ENCODE measurements at regions not wholly inside any gene's neighbourhood (a gene's known extent, or its start where the extent isn't known, plus 50 kb on each side); places are given as distances from the start of the nearest gene placed in this dataset.

GRCh38 chr1:213685992-213686582 lies 301.7 kb upstream of the PROX1 start:
- intact Hi-C loops (cut with micrococcal nuclease), result no loop called here
- no TSS peak for BruUV-seq (replicated peaks)
- H3K4me1 ChIP-seq (ENCODE audit: insufficient read depth, low read length), result no peaks in the 10 kb centered on the region
- H2AFZ ChIP-seq (ENCODE audit: low read length), result no peak overlapping the region
- no peaks in the 10 kb centered on the region for H4K20me1 ChIP-seq (ENCODE audit: low read length)
- no peaks in the 10 kb centered on the region for H3K36me3 ChIP-seq (ENCODE audit: low read depth, low read length)
- H3K27ac ChIP-seq (ENCODE audit: low read length), result no peak overlapping the region
- no peaks in the 10 kb centered on the region for H3F3A ChIP-seq (ENCODE audit: low read length, unreplicated experiment)
- H3K4me2 ChIP-seq (ENCODE audit: low read length), result no peak overlapping the region
- no peak for DNase-seq
- CTCF ChIA-PET, result no interaction called here
- TF ChIP-seq CTCF (conservative IDR thresholded peaks at IDR 0.05; ENCODE audit: low read depth, low read length), result no peak
- TF ChIP-seq EZH2 (IDR thresholded peaks at IDR 0.05; ENCODE audit: low read length, unreplicated experiment), result no peak
- TF ChIP-seq EZH2phosphoT487 (IDR thresholded peaks at IDR 0.05; ENCODE audit: borderline replicate concordance, low read length), result no peak
- peaks cover 18% of the 10 kb centered on the region for H3K27me3 ChIP-seq (ENCODE audit: low read length)
- 0 out of 2 replicates have a peak, but pooled peaks cover 3% of the 10 kb centered on the region for H3K9me3 ChIP-seq (ENCODE audit: low read length)
- H3K79me2 ChIP-seq (ENCODE audit: low read length), result no peaks in the 10 kb centered on the region
- POLR2A ChIA-PET (ENCODE audit: unreplicated experiment), result no interaction called here
- no peaks in the 10 kb centered on the region for H3K9me2 ChIP-seq (replicated peaks; ENCODE audit: low read length)
- ATAC-seq, result no peak
- no peak overlapping the region for H3K9ac ChIP-seq (ENCODE audit: low read length)
- no peak overlapping the region for H3K4me3 ChIP-seq (ENCODE audit: low read length)

GRCh38 chr1:213686983-213687382 lies 300.8 kb upstream of the PROX1 start:
- POLR2A ChIA-PET (ENCODE audit: unreplicated experiment), result no interaction called here
- intact Hi-C loops (cut with micrococcal nuclease), result no loop called here
- DNase-seq, result no peak
- TF ChIP-seq CTCF (conservative IDR thresholded peaks at IDR 0.05; ENCODE audit: low read depth, low read length) (no peak), EZH2 (IDR thresholded peaks at IDR 0.05; ENCODE audit: low read length, unreplicated experiment) (no peak), EZH2phosphoT487 (IDR thresholded peaks at IDR 0.05; ENCODE audit: borderline replicate concordance, low read length) (no peak)
- H3K9me3 ChIP-seq (ENCODE audit: low read length), result 0 out of 2 replicates have a peak, but pooled peaks cover 3% of the 10 kb centered on the region
- H3F3A ChIP-seq (ENCODE audit: low read length, unreplicated experiment), result no peaks in the 10 kb centered on the region
- no peak overlapping the region for H3K4me2 ChIP-seq (ENCODE audit: low read length)
- H3K79me2 ChIP-seq (ENCODE audit: low read length), result no peaks in the 10 kb centered on the region
- H3K27me3 ChIP-seq (ENCODE audit: low read length), result peaks cover 23% of the 10 kb centered on the region
- H3K9ac ChIP-seq (ENCODE audit: low read length), result no peak overlapping the region
- no peak overlapping the region for H3K27ac ChIP-seq (ENCODE audit: low read length)
- H3K9me2 ChIP-seq (replicated peaks; ENCODE audit: low read length), result no peaks in the 10 kb centered on the region
- BruUV-seq (replicated peaks), result no TSS peak
- H3K36me3 ChIP-seq (ENCODE audit: low read depth, low read length), result no peaks in the 10 kb centered on the region
- H2AFZ ChIP-seq (ENCODE audit: low read length), result no peak overlapping the region
- no peak for ATAC-seq
- H4K20me1 ChIP-seq (ENCODE audit: low read length), result no peaks in the 10 kb centered on the region
- no peak overlapping the region for H3K4me3 ChIP-seq (ENCODE audit: low read length)
- CTCF ChIA-PET, result no interaction called here
- no peaks in the 10 kb centered on the region for H3K4me1 ChIP-seq (ENCODE audit: insufficient read depth, low read length)

- no peak overlapping the region for H2AFZ ChIP-seq (ENCODE audit: low read length)
- POLR2A ChIA-PET (ENCODE audit: unreplicated experiment), result no interaction called here
- H3K36me3 ChIP-seq (ENCODE audit: low read depth, low read length), result no peaks in the 10 kb centered on the region
- DNase-seq (no peak), ATAC-seq (no peak)
- CTCF ChIA-PET, result no interaction called here
- H4K20me1 ChIP-seq (ENCODE audit: low read length), result no peaks in the 10 kb centered on the region
- H3K27ac ChIP-seq (ENCODE audit: low read length), result no peak overlapping the region
- no peak overlapping the region for H3K9ac ChIP-seq (ENCODE audit: low read length)
- intact Hi-C loops (cut with micrococcal nuclease), result no loop called here
- no peaks in the 10 kb centered on the region for H3F3A ChIP-seq (ENCODE audit: low read length, unreplicated experiment)
- peaks cover 19% of the 10 kb centered on the region for H3K27me3 ChIP-seq (ENCODE audit: low read length)
- H3K9me3 ChIP-seq (ENCODE audit: low read length), result 0 out of 2 replicates have a peak, but pooled peaks cover 3% of the 10 kb centered on the region
- H3K79me2 ChIP-seq (ENCODE audit: low read length), result no peaks in the 10 kb centered on the region
- no peak overlapping the region for H3K4me3 ChIP-seq (ENCODE audit: low read length)
- H3K9me2 ChIP-seq (replicated peaks; ENCODE audit: low read length), result no peaks in the 10 kb centered on the region
- no peaks in the 10 kb centered on the region for H3K4me1 ChIP-seq (ENCODE audit: insufficient read depth, low read length)
- no TSS peak for BruUV-seq (replicated peaks)
- no peak overlapping the region for H3K4me2 ChIP-seq (ENCODE audit: low read length)
- TF ChIP-seq EZH2 (IDR thresholded peaks at IDR 0.05; ENCODE audit: low read length, unreplicated experiment) (no peak), EZH2phosphoT487 (IDR thresholded peaks at IDR 0.05; ENCODE audit: borderline replicate concordance, low read length) (no peak), CTCF (conservative IDR thresholded peaks at IDR 0.05; ENCODE audit: low read depth, low read length) (no peak)
These were observed 299.9 kb upstream of the PROX1 start for GRCh38 chr1:213687832-213688231.

Measured in PC-3 (cell line).